ENCODE measurements at regions not wholly inside any gene's neighbourhood (a gene's known extent, or its start where the extent isn't known, plus 50 kb on each side); places are given as distances from the start of the nearest gene placed in this dataset.

- H3K36me3 Mint-ChIP-seq = no peaks in the 10 kb centered on the region
- no peak for DNase-seq (ENCODE audit: low spot score)
- no peak overlapping the region for H3K9ac ChIP-seq
- H3K4me1 ChIP-seq = no peaks in the 10 kb centered on the region
- no peak overlapping the region for H3K27ac Mint-ChIP-seq
- H3K27me3 Mint-ChIP-seq (ENCODE audit: insufficient read depth, low read depth) = peaks cover 2% of the 10 kb centered on the region
- peaks cover 4% of the 10 kb centered on the region for H3K4me1 Mint-ChIP-seq
- no peak overlapping the region for H2AFZ ChIP-seq (replicated peaks)
- no peaks in the 10 kb centered on the region for H3K27me3 ChIP-seq
- H3K4me3 Mint-ChIP-seq = no peak overlapping the region
- H3K9me3 ChIP-seq (ENCODE audit: low read depth) = no peaks in the 10 kb centered on the region
- H4K20me1 ChIP-seq (ENCODE audit: low read depth) = no peaks in the 10 kb centered on the region
- no peak for TF ChIP-seq EZH2phosphoT487 (IDR thresholded peaks at IDR 0.05)
- no peak for TF ChIP-seq EZH2 (IDR thresholded peaks at IDR 0.05)
- no peak for TF ChIP-seq CTCF (IDR thresholded peaks at IDR 0.05)
- H3K79me2 ChIP-seq (ENCODE audit: low read depth) = no peaks in the 10 kb centered on the region
- H3K27ac ChIP-seq = no peak overlapping the region
- H3K9me3 Mint-ChIP-seq = no peaks in the 10 kb centered on the region
- H3K36me3 ChIP-seq = no peaks in the 10 kb centered on the region
- H3K4me2 ChIP-seq = no peak overlapping the region
- no peaks in the 10 kb centered on the region for H3F3A ChIP-seq (ENCODE audit: low read depth)
- no peak overlapping the region for H3K4me3 ChIP-seq
Observed at GRCh38 chr3:193049935-193050334, 132.3 kb upstream of the MB21D2 start.

GRCh38 chr3:193051314-193051713, 133.7 kb upstream of the MB21D2 start:
- peaks cover under 1% of the 10 kb centered on the region for H3K27me3 Mint-ChIP-seq (ENCODE audit: insufficient read depth, low read depth)
- peak overlapping the region; percentile 50 for H3K27ac Mint-ChIP-seq
- H3K27ac ChIP-seq = no peak overlapping the region
- no peak overlapping the region for H3K9ac ChIP-seq
- H3K4me3 Mint-ChIP-seq = no peak overlapping the region
- H2AFZ ChIP-seq (replicated peaks) = peak overlapping the region; percentile 42
- no peak for DNase-seq (ENCODE audit: low spot score)
- no peaks in the 10 kb centered on the region for H3K36me3 Mint-ChIP-seq
- H3K79me2 ChIP-seq (ENCODE audit: low read depth) = no peaks in the 10 kb centered on the region
- H3K4me1 Mint-ChIP-seq = peaks cover 2% of the 10 kb centered on the region
- H3K9me3 Mint-ChIP-seq = no peaks in the 10 kb centered on the region
- no peaks in the 10 kb centered on the region for H4K20me1 ChIP-seq (ENCODE audit: low read depth)
- H3K36me3 ChIP-seq = no peaks in the 10 kb centered on the region
- no peaks in the 10 kb centered on the region for H3F3A ChIP-seq (ENCODE audit: low read depth)
- TF ChIP-seq CTCF (IDR thresholded peaks at IDR 0.05) = no peak
- TF ChIP-seq EZH2 (IDR thresholded peaks at IDR 0.05) = no peak
- no peak for TF ChIP-seq EZH2phosphoT487 (IDR thresholded peaks at IDR 0.05)
- H3K4me1 ChIP-seq = no peaks in the 10 kb centered on the region
- H3K9me3 ChIP-seq (ENCODE audit: low read depth) = no peaks in the 10 kb centered on the region
- H3K27me3 ChIP-seq = no peaks in the 10 kb centered on the region
- H3K4me3 ChIP-seq = no peak overlapping the region
- H3K4me2 ChIP-seq = no peak overlapping the region

- no peak overlapping the region for H3K27ac ChIP-seq
- H3K79me2 ChIP-seq (ENCODE audit: low read depth) = no peaks in the 10 kb centered on the region
- no peak for DNase-seq (ENCODE audit: low spot score)
- no peak overlapping the region for H2AFZ ChIP-seq (replicated peaks)
- Mint-ChIP-seq H3K27ac (no peak overlapping the region), H3K36me3 (no peaks in the 10 kb centered on the region), H3K27me3 (ENCODE audit: insufficient read depth, low read depth) (no peaks in the 10 kb centered on the region), H3K4me1 (no peaks in the 10 kb centered on the region), H3K4me3 (no peak overlapping the region), H3K9me3 (no peaks in the 10 kb centered on the region)
- no peak overlapping the region for H3K9ac ChIP-seq
- H3K27me3 ChIP-seq = no peaks in the 10 kb centered on the region
- H3K4me2 ChIP-seq = no peak overlapping the region
- no peaks in the 10 kb centered on the region for H3K9me3 ChIP-seq (ENCODE audit: low read depth)
- H3F3A ChIP-seq (ENCODE audit: low read depth) = no peaks in the 10 kb centered on the region
- no peaks in the 10 kb centered on the region for H4K20me1 ChIP-seq (ENCODE audit: low read depth)
- no peak overlapping the region for H3K4me3 ChIP-seq
- H3K36me3 ChIP-seq = no peaks in the 10 kb centered on the region
- TF ChIP-seq CTCF (IDR thresholded peaks at IDR 0.05) (no peak), EZH2 (IDR thresholded peaks at IDR 0.05) (no peak), EZH2phosphoT487 (IDR thresholded peaks at IDR 0.05) (no peak)
- H3K4me1 ChIP-seq = no peaks in the 10 kb centered on the region
Observed at GRCh38 chr3:193052354-193053045, 134.8 kb upstream of the MB21D2 start.

All from neural progenitor cell (in vitro differentiated cells).